T-helper 2 cell treated with Interferon-gamma antibody and Interleukin-4, amounts not matched to agents 5 μg/mL and 100 μg/mL, for 36 hours (primary cell): ENCODE measurements at regions not wholly inside any gene's neighbourhood (a gene's known extent, or its start where the extent isn't known, plus 50 kb on each side); places are given as distances from the start of the nearest gene placed in this dataset.

Experiments used
- DNase-seq: peaks from one replicate; pipeline ENCODE4 v3.0.0; 2021; ENCODE audit warnings: low spot score
- H3K27ac Mint-ChIP-seq: one replicate; pipeline ENCODE4 v1.8.0; 2021; ENCODE audit warnings: mild to moderate bottlenecking, mixed read lengths
- H3K27me3 Mint-ChIP-seq: one replicate; pipeline ENCODE4 v1.8.0; 2021; ENCODE audit warnings: low read depth, mixed read lengths
- H3K36me3 Mint-ChIP-seq: one replicate; pipeline ENCODE4 v1.8.0; 2021; ENCODE audit warnings: low read depth, mixed read lengths
- H3K4me1 Mint-ChIP-seq: one replicate; pipeline ENCODE4 v1.8.0; 2021; ENCODE audit warnings: low read depth, mixed read lengths
- H3K4me3 Mint-ChIP-seq: one replicate; pipeline ENCODE4 v1.8.0; 2022; ENCODE audit warnings: mild to moderate bottlenecking, moderate library complexity, mixed read lengths
- H3K9me3 Mint-ChIP-seq: one replicate; pipeline ENCODE4 v1.8.0; 2021; ENCODE audit warnings: mixed read lengths

- Mint-ChIP-seq H3K27ac (no peak overlapping the region), H3K36me3 (no peaks in the 10 kb centered on the region), H3K9me3 (no peaks in the 10 kb centered on the region), H3K27me3 (no peaks in the 10 kb centered on the region), H3K4me1 (no peaks in the 10 kb centered on the region), H3K4me3 (no peak overlapping the region)
- DNase-seq = no peak
Measured at GRCh38 chr9:115939065-115939765, 214.4 kb upstream of the PAPPA start.

DNA sequence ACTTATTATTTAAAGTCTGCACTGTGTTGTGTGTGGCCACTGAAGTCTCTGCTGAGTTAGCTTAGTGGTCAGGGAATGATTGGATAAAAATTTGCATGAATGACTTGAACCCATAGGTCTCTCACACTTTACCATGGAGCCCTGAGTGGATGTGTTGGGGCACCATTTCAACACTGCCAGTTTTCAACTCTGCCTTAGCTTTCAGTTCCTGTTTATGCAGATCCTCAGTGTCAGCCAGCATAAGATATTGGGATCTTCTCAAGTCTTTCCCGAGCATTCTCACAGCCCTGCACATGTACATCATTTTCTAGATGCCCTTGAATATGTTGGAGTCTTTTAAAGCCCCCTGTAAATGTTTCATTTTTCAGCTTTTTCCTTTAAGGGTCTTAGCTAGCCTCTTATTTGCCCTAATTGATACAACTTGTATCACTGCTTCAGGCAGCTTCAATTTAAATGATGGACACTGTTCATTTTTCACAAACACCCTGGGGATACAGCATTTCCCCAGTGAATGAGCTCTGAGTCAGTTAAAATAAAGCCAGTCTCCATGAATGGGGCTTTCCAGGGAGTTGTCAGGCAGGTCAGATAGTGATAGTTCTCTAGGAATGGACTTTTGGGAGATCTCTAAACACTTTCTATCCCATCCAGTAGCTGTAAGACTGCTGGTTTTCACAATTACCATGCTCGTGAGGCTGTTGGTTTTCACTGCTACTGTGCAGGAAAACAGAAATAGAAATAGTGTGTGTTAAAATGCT is 211.9 kb upstream of the PAPPA start:
- Mint-ChIP-seq H3K4me1 (no peaks in the 10 kb centered on the region), H3K4me3 (no peak overlapping the region), H3K36me3 (no peaks in the 10 kb centered on the region), H3K27ac (no peak overlapping the region), H3K27me3 (no peaks in the 10 kb centered on the region), H3K9me3 (no peaks in the 10 kb centered on the region)
- no peak for DNase-seq

GRCh38 chr9:115943431-115944165 is 210.0 kb upstream of the PAPPA start:
- H3K36me3 Mint-ChIP-seq = no peaks in the 10 kb centered on the region
- DNase-seq = no peak

GRCh38 chr9:115944166-115944948 is 209.2 kb upstream of the PAPPA start:
- Mint-ChIP-seq H3K36me3 (no peaks in the 10 kb centered on the region), H3K4me1 (no peaks in the 10 kb centered on the region), H3K27ac (no peak overlapping the region), H3K4me3 (no peak overlapping the region), H3K27me3 (no peaks in the 10 kb centered on the region), H3K9me3 (peaks cover 5% of the 10 kb centered on the region)
- DNase-seq = no peak

More at GRCh38 chr9:115943431-115944165, 210.0 kb upstream of the PAPPA start:
- Mint-ChIP-seq H3K9me3 (peaks cover 5% of the 10 kb centered on the region), H3K4me1 (no peaks in the 10 kb centered on the region), H3K27ac (no peak overlapping the region), H3K27me3 (no peaks in the 10 kb centered on the region), H3K4me3 (no peak overlapping the region)

GRCh38 chr9:115945009-115945431 is 208.6 kb upstream of the PAPPA start:
- Mint-ChIP-seq H3K27ac (no peak overlapping the region), H3K9me3 (peaks cover 5% of the 10 kb centered on the region), H3K27me3 (no peaks in the 10 kb centered on the region), H3K4me3 (no peak overlapping the region), H3K36me3 (no peaks in the 10 kb centered on the region), H3K4me1 (no peaks in the 10 kb centered on the region)
- no peak for DNase-seq

GRCh38 chr9:115946530-115946929 is 207.1 kb upstream of the PAPPA start:
- no peaks in the 10 kb centered on the region for H3K27me3 Mint-ChIP-seq
- H3K4me1 Mint-ChIP-seq = no peaks in the 10 kb centered on the region
- peaks cover 13% of the 10 kb centered on the region for H3K9me3 Mint-ChIP-seq
- DNase-seq = no peak
- no peaks in the 10 kb centered on the region for H3K36me3 Mint-ChIP-seq
- no peak overlapping the region for H3K27ac Mint-ChIP-seq
- H3K4me3 Mint-ChIP-seq = no peak overlapping the region

DNA sequence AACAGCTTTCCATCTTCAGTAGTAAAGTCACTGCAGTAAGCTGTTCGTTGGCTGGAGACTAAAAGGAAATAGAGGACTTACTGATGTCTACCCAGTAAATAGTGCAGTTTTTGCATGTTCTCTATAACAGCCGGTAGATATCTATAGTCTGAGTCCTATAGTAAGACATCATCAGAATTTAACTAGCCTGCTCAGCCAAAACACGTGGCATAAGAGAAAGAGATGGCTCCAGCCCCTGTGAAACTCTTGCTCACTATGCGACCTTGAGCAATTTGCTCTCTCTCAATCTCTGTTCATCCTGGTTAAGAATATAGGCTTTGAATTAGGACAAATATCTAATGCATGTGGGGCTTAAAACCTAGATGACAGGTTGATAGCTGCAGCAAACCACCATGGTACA is 201.6 kb upstream of the PAPPA start:
- no peak overlapping the region for H3K4me3 Mint-ChIP-seq
- no peaks in the 10 kb centered on the region for H3K27me3 Mint-ChIP-seq
- H3K27ac Mint-ChIP-seq = no peak overlapping the region
- H3K36me3 Mint-ChIP-seq = no peaks in the 10 kb centered on the region
- DNase-seq = no peak
- peaks cover 13% of the 10 kb centered on the region for H3K9me3 Mint-ChIP-seq
- no peaks in the 10 kb centered on the region for H3K4me1 Mint-ChIP-seq

DNA sequence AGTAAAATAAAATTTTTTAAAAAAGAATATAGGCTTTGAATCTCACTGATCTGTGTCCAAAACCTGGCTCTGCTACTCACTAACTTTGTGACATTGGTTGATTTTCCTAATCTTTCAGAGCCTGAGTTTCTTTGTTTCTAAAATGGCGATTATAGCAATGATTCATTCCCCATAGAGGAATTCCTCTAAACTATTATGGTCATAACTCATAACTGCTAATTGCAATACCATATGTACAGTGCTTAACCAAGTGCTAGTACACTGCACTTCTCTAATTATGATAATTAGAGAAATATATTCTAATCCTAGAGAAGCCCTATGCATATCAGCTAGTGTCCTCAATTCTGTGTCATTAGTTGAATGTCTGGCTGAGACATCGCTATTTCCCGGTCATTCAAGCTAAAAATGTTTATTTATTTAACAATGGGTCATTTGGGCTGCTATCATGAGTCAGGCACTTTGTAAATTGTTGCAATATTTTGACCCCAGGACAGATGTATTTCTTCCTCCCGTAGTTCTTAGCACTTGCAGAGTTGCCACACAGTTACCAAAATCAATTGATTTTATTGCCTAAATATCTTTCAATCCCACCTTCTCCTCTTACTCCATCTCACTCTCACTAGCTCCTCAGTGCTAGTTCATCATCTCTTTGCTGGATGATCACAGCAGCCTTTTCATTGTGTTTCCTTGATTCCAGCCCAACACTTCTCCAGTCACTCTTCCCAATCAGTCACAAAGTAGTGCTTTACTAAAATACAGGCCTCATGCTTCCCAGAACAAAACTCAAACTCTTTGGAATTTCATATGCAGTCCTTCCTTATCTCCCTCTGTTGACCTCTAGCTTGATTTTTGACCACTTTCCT is 200.9 kb upstream of the PAPPA start:
- Mint-ChIP-seq H3K27ac (no peak overlapping the region), H3K4me1 (no peaks in the 10 kb centered on the region), H3K9me3 (peaks cover 9% of the 10 kb centered on the region), H3K4me3 (no peak overlapping the region), H3K27me3 (no peaks in the 10 kb centered on the region), H3K36me3 (no peaks in the 10 kb centered on the region)
- DNase-seq = no peak

- no peaks in the 10 kb centered on the region for H3K9me3 Mint-ChIP-seq
- no peaks in the 10 kb centered on the region for H3K4me1 Mint-ChIP-seq
- H3K27ac Mint-ChIP-seq = no peak overlapping the region
- H3K4me3 Mint-ChIP-seq = no peak overlapping the region
- DNase-seq = no peak
- H3K27me3 Mint-ChIP-seq = no peaks in the 10 kb centered on the region
- no peaks in the 10 kb centered on the region for H3K36me3 Mint-ChIP-seq
Measured at GRCh38 chr9:115956371-115956770, 197.2 kb upstream of the PAPPA start.

GRCh38 chr9:115957585-115957984 is 196.0 kb upstream of the PAPPA start:
- no peaks in the 10 kb centered on the region for H3K4me1 Mint-ChIP-seq
- H3K9me3 Mint-ChIP-seq = no peaks in the 10 kb centered on the region
- no peaks in the 10 kb centered on the region for H3K36me3 Mint-ChIP-seq
- no peak for DNase-seq
- no peak overlapping the region for H3K4me3 Mint-ChIP-seq
- no peaks in the 10 kb centered on the region for H3K27me3 Mint-ChIP-seq
- H3K27ac Mint-ChIP-seq = no peak overlapping the region

- Mint-ChIP-seq H3K4me3 (no peak overlapping the region), H3K9me3 (peaks cover 7% of the 10 kb centered on the region), H3K27ac (no peak overlapping the region), H3K36me3 (no peaks in the 10 kb centered on the region), H3K4me1 (no peaks in the 10 kb centered on the region), H3K27me3 (no peaks in the 10 kb centered on the region)
- DNase-seq = no peak
Measured at GRCh38 chr9:115964710-115965347, 188.8 kb upstream of the PAPPA start.

- Mint-ChIP-seq H3K9me3 (peaks cover 7% of the 10 kb centered on the region), H3K4me1 (no peaks in the 10 kb centered on the region), H3K36me3 (no peaks in the 10 kb centered on the region), H3K4me3 (no peak overlapping the region), H3K27ac (no peak overlapping the region), H3K27me3 (no peaks in the 10 kb centered on the region)
- no peak for DNase-seq
Measured at GRCh38 chr9:115966660-115967059, 186.9 kb upstream of the PAPPA start.
